BJ (cell line): ENCODE measurements at regions not wholly inside any gene's neighbourhood (a gene's known extent, or its start where the extent isn't known, plus 50 kb on each side); places are given as distances from the start of the nearest gene placed in this dataset.

Experiments used
- CTCF ChIA-PET: fragments of 350-600 bp; formaldehyde crosslinking; extraction: SDS; loops from one replicate; lab custom pipeline; 2021; ENCODE audit warnings: antibody characterized with exemption, inconsistent platforms; lab: Yijun Ruan, JAX
- POLR2A ChIA-PET: fragments of 300-600 bp; sonication (Branson Sonifier 250); formaldehyde crosslinking; extraction: SDS; loops from one replicate; lab custom pipeline; 2021; ENCODE audit warnings: antibody characterized with exemption; lab: Charles Lee
- DNase-seq: peaks from one replicate; pipeline ENCODE4 v3.0.0-alpha.2; 2011; ENCODE audit warnings: low read depth
- H3K27me3 ChIP-seq: 2 replicates; pipeline ENCODE4 v1.6.0; 2011; ENCODE audit warnings: low read length; ENCODE audit not compliant: control insufficient read depth, insufficient read depth
- H3K36me3 ChIP-seq: 2 replicates; pipeline ENCODE4 v1.5.1; 2011; ENCODE audit warnings: low read length; ENCODE audit not compliant: control insufficient read depth, insufficient read depth
- H3K4me3 ChIP-seq: 2 replicates; pipeline ENCODE4 v1.5.1; 2011; ENCODE audit warnings: low read depth, mild to moderate bottlenecking, control low read depth, low read length
- TF ChIP-seq, protein P1 (sequence below): IDR thresholded peaks from 2 replicates; pipeline ENCODE4 v1.5.1; 2011; ENCODE audit warnings: low read depth, mild to moderate bottlenecking, control low read depth, inconsistent platforms, low read length, moderate library complexity; ENCODE audit not compliant: insufficient read depth

DNA sequence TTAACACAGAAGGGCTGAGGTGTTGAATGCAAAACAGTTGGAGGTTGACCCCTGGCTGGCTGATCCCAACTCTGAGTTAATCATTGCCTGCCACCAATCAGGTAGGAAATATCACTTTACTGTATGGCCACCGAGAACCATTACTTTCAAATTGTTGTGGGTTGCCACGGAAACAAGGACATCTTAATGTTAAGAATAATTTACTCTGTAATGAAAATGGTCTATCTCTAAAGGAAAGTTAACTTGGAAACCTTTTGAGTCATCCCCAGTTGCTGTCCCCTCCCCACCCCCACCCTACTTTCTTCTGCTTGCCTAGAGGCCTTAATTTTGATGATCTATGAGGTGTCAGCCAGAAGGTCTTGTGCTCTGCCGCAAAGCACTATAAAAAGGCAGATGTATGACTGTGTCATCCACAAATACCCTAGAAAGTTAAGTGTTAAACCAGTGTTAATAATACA is 78.7 kb upstream of the SNRK start:
- peaks cover 1% of the 10 kb centered on the region; the same call in 1 of the 2 replicates for H3K27me3 ChIP-seq
- no peaks in the 10 kb centered on the region for H3K36me3 ChIP-seq
- no peak overlapping the region for H3K4me3 ChIP-seq
- TF ChIP-seq, protein P1, sequence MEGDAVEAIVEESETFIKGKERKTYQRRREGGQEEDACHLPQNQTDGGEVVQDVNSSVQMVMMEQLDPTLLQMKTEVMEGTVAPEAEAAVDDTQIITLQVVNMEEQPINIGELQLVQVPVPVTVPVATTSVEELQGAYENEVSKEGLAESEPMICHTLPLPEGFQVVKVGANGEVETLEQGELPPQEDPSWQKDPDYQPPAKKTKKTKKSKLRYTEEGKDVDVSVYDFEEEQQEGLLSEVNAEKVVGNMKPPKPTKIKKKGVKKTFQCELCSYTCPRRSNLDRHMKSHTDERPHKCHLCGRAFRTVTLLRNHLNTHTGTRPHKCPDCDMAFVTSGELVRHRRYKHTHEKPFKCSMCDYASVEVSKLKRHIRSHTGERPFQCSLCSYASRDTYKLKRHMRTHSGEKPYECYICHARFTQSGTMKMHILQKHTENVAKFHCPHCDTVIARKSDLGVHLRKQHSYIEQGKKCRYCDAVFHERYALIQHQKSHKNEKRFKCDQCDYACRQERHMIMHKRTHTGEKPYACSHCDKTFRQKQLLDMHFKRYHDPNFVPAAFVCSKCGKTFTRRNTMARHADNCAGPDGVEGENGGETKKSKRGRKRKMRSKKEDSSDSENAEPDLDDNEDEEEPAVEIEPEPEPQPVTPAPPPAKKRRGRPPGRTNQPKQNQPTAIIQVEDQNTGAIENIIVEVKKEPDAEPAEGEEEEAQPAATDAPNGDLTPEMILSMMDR = no peak
- peak; percentile 68 for DNase-seq
- POLR2A ChIA-PET = no interaction called here
- CTCF ChIA-PET = interaction anchor here (1.1 kb wide), 1 partner anchor 12 kb away, joined by 3 read pairs; no protein-coding TSS in a partner anchor

DNA sequence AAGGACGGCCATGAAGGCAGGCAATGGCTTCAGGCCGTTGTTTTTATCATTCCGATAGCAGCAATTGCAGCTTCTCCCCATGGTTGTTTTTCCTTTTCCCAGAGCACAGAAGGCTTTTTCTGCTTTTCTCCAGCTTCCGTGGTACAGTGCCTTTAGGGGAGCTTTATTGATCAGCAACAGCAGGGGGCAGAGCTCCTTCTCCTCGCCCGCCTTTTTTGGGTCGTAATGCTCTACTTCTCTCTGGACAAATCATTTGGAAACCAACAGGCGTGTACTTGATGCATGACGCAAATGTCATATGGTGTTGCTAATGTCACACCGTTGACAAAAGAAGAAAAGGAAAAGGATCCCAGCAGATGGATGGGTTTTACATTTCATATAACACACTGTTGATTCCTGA is 79.7 kb upstream of the SNRK start:
- TF ChIP-seq, protein P1 = no peak
- ChIA-PET CTCF (interaction anchor here (1.1 kb wide), 1 partner anchor 10 kb away, joined by 3 read pairs; no protein-coding TSS in a partner anchor), POLR2A (no interaction called here)
- Histone ChIP-seq H3K36me3 (no peaks in the 10 kb centered on the region), H3K4me3 (no peak overlapping the region), H3K27me3 (0 out of 2 replicates have a peak, but pooled peaks cover 1% of the 10 kb centered on the region)
- no peak for DNase-seq

DNA sequence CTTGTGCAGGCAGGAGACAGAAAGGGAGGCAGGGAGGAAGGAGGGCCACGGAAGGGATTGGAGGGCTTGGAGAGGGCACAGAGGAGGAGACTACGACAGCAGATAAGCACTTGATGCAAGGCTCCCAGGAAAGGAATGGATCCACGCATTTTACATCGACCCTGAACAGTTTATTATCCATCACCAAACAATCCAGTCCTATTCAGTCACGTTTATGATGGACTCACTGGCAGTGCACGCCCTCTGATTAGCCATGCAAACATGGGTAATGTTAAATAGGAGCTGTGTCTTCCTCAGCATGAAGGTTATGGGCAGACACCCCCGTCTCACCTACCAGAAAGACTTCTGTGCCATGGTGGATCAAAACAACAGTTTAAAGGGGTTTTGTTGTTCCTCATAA is 80.2 kb upstream of the SNRK start:
- Histone ChIP-seq H3K4me3 (no peak overlapping the region), H3K27me3 (0 out of 2 replicates have a peak, but pooled peaks cover 1% of the 10 kb centered on the region), H3K36me3 (no peaks in the 10 kb centered on the region)
- ChIA-PET POLR2A (no interaction called here), CTCF (interaction anchor here (0.7 to 1.1 kb wide), 2 partner anchors 11 to 26 kb away, joined by 3 read pairs; no protein-coding TSS in a partner anchor)
- TF ChIP-seq, protein P1 = no peak
- DNase-seq = no peak

DNA sequence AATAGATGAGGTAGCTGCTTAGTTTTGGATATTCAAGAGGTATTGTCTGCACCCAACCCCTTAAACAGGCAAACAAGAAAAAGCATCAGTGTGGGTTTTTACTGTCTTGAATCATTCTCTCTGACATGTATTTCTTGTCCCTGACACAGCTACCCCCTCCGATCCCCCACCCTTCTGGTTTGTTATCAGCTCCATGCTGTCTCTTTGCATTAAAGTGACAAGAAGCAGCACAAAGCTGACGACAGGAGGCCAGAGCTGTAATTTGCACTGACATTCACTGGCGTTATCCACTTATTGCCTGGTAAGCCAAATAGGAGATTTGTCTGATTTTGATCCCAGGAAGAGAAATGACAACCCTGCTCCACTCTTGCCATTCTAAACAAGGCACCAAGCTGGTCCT is 83.3 kb upstream of the SNRK start:
- ChIA-PET CTCF (interaction anchor here (0.9 to 1.0 kb wide), 2 partner anchors 12 to 32 kb away, joined by 3 to 4 read pairs; no protein-coding TSS in a partner anchor), POLR2A (no interaction called here)
- no peaks in the 10 kb centered on the region for H3K36me3 ChIP-seq

DNA sequence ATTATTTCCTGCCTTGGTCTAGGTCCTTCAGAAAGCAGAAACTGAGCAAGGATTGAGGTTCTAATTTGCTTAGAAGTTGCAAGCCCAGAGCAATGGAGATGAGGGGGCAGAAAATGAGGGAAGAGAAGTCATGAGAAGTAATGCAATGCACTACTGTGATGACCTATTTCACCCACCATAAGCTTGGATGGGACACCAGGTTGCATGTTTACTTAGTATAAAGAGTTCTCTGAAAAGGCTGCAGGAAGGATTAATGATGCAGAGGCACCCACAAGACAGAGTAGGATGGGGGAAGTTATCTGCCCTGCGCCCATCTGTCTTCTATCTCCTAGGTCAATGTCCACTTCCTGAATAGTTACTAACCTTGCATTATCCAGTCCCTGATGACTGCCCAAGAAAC is 84.8 kb upstream of the SNRK start:
- Histone ChIP-seq H3K27me3 (no peaks in the 10 kb centered on the region; the same call in 1 of the 2 replicates), H3K4me3 (no peak overlapping the region), H3K36me3 (no peaks in the 10 kb centered on the region)
- TF ChIP-seq, protein P1 = no peak
- POLR2A ChIA-PET = no interaction called here
- CTCF ChIA-PET = no interaction called here
- no peak for DNase-seq

More for the DNA sequence above, 83.3 kb upstream of the SNRK start:
- H3K4me3 ChIP-seq = no peak overlapping the region
- TF ChIP-seq, protein P1 = no peak
- no peak for DNase-seq
- no peaks in the 10 kb centered on the region; the same call in 1 of the 2 replicates for H3K27me3 ChIP-seq
